ENCODE measurements at regions not wholly inside any gene's neighbourhood (a gene's known extent, or its start where the extent isn't known, plus 50 kb on each side); places are given as distances from the start of the nearest gene placed in this dataset.

GRCh38 chr9:99531313-99531712 is 290.4 kb upstream of the NR4A3 start:
- DNase-seq (ENCODE audit: low read depth): no peak

GRCh38 chr9:99533421-99533820 is 288.3 kb upstream of the NR4A3 start:
- no peak for DNase-seq (ENCODE audit: low read depth)

DNA sequence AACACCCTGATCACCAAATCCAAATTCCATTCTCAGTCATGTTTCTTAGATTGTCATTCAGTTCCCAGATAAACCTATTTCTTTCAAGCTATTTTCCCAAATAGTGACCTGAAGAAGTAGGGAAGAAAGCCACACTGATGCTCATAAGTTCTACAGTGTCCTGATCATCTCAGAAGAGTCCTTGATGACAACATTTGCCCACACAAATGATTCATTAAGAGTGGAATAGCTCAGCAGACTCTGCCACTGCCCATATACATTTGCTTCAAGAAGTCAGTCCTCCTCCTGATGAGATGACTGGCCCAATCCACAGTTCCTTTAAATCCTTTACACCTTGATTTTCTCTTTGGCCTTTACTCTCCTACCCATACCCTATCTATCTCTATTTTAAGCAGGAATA is 283.7 kb upstream of the NR4A3 start:
- no peak for DNase-seq (ENCODE audit: low read depth)

- DNase-seq (ENCODE audit: low read depth): no peak
Observed at GRCh38 chr9:99544526-99544925, 277.2 kb upstream of the NR4A3 start.

DNA sequence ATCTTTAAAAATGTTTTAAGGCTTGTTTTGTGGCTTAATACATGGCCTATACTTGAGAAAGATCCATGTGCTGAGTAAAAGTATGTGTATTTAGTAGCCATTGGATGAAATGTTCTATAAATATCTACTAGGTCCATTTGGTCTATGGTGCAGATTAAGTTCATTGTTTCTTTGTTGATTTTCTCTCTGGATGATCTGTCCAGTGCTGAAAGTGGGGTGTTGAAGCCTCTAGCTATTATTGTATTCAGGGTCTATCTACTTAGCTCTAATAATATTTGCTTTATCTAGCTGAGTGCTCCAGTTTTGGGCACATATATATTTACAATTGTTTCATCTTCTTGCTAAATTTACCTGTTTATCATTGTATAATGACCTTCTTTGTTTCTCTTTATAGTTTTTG is 272.2 kb upstream of the NR4A3 start:
- no peak for DNase-seq (ENCODE audit: low read depth)

DNA sequence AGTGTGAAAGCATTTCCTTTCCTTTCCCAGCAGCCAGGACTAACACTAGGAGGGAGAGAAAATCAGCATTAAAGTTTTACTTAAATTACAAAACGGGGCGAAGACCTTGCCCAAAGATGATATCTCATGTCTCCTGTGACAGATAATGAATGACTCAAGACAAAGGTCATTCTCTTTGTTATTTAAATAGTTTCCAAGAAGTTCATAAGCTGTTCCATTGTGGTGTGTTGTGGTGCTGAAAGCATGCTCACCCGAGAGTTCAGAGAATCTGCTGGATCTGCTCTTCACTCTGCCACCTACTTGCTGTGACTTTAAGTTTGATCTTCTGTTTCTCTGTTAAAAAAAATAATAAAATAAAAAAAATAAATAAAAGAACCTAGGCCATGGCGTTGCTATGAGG is 265.9 kb upstream of the NR4A3 start:
- DNase-seq (ENCODE audit: low read depth): peak; percentile 12

GRCh38 chr9:99556998-99557397 is 264.7 kb upstream of the NR4A3 start:
- DNase-seq (ENCODE audit: low read depth): no peak

- no peak for DNase-seq (ENCODE audit: low read depth)
Observed at GRCh38 chr9:99557816-99558215, 263.9 kb upstream of the NR4A3 start.

- DNase-seq (ENCODE audit: low read depth): no peak
Observed at GRCh38 chr9:99559776-99560175, 261.9 kb upstream of the NR4A3 start.

DNA sequence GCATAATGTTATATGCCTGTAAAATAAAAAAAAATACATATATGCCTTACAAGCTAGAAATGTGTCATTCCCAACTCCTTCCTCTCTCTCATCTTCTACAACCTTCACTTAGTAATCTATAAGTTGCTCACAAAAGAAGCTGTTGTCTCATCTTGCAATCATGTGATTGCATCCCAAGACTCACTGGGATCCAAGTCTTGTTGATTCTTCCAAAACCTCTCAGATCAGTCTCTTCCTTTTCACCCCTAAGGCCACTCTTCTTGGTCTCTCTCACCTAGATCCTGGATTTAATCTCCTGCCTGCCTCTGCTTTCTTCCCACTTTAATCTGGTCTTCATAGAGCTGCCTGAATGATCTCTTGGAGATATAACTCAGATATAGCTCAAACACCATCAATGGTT is 261.1 kb upstream of the NR4A3 start:
- no peak for DNase-seq (ENCODE audit: low read depth)

DNA sequence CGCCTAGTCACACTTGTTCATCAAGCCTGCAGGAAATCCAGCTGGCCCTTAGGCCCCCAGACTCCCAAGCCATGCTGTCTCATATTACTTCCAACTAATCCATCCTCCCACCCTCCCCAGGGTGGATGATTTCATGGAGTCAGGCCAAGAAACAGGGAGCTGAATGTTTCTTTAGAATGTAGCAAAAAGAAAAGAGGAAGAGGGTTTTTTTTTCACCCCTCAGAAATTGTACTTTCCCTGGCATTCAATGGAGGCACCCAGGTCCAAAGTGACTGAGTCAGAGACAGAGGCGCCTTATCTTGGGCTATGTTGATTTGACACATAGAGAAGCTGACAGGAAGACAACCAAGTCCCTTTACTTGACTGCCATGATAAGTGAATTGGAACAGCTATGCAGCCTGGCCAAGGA is 260.2 kb upstream of the NR4A3 start:
- DNase-seq (ENCODE audit: low read depth): no peak

DNA sequence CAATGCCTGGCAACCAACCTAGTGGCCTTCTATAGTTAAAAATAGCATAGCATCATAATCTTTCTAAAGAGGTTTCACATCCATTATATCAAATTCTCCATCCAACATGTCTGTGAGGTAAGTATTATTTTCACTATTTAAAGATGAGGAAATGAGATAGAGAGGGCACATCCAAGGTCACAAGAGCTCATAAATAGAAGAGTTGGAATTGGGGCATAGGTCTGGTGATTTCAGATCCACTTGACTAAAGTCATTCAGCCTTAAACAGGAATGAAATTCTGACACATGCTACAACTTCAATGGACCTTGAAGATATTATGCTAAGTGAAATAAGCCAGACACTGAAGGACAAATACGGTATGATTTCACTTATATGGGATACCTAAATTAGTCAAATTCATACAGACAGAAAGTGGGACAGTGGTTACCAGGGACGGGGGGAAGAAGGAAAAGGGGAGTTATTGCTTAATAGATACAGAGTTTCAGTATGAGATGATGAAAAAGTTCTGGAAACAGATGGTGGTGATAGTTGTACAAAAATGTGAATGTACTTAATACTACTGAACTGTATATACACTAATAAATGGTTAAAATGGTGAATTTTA is 259.6 kb upstream of the NR4A3 start:
- no peak for DNase-seq (ENCODE audit: low read depth)

DNA sequence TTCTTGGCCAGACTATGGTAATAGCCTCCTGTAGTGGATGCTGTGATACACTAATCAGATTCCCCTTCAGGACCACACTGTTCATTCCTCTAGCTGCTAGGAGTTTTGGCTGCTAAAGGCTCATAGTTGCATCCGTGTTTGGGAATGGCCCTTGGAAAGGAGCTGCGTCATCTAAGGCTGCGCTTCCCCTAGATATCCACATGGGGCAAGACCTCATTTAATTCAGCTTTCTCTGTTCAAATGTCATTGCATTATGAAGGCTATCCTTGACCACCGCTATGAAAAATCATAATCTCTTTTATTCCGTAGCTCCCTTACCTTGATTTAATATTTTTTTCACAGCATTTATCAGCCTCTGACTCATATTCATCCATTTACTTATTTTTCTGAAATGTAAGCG is 258.3 kb upstream of the NR4A3 start:
- DNase-seq (ENCODE audit: low read depth): no peak

- no peak for DNase-seq (ENCODE audit: low read depth)
Observed at GRCh38 chr9:99565203-99565602, 256.5 kb upstream of the NR4A3 start.

- no peak for DNase-seq (ENCODE audit: low read depth)
Observed at GRCh38 chr9:99567436-99567835, 254.2 kb upstream of the NR4A3 start.

- DNase-seq (ENCODE audit: low read depth): no peak
Observed at GRCh38 chr9:99569840-99570239, 251.8 kb upstream of the NR4A3 start.

DNA sequence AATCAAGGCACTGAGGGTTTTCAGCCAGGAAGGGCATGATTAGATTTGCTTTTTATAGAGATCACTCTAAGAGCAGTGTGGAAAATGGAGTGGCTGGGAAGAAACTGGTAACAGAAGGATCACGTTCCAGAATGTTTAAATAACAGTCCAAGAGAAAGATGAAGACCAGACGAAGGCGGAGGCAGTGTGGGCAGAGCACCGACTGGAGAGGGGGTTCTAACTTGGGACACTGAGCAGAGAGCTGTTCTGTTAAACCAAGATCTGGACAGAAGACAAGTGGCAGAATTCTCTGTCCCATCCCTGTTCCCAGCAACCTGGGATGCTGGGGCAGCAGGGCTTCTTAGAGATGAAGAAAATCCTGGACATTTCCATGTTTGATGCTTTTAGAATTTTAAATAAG is 249.1 kb upstream of the NR4A3 start:
- no peak for DNase-seq (ENCODE audit: low read depth)

- no peak for DNase-seq (ENCODE audit: low read depth)
Observed at GRCh38 chr9:99573085-99573484, 248.6 kb upstream of the NR4A3 start.

DNA sequence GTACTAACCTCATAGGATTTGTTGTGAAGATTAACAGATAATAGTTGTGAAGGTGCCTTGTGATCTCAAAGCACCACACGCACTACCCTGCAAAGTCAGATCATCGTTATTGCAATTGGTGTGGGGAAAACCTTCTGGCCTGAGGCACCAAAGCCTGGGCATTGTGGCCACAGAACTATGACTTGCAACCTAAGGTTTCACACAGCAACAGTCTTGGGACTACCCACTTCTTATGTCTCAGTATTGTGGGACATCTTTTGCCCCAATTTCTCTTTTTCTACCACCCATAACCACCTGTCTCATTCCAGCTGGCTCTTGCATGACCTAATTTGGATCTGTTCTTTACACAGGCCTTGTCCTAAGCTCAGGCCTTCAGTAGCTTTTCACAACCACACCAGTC is 247.8 kb upstream of the NR4A3 start:
- no peak for DNase-seq (ENCODE audit: low read depth)

GRCh38 chr9:99576002-99576401 is 245.7 kb upstream of the NR4A3 start:
- DNase-seq (ENCODE audit: low read depth): no peak

- DNase-seq (ENCODE audit: low read depth): no peak
Observed at GRCh38 chr9:99576876-99577275, 244.8 kb upstream of the NR4A3 start.

DNA sequence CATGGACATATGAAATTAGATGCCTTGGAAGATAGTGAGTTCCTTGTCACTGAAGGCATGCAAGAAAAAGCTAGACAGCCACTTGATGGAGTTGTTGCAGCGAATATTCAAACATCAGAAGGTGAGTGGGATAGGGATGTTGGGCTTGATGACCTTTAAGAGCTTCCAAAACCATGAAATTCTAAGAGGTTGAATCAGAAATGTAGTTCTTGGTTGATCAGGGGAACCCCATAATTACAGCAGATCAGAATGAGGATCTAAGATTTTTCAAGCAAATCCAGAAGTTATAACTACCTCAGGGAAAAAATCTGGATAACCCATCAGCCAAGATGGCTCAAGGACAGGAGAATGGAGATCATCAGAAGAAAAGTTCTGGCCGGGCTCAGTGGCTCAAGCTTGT is 244.3 kb upstream of the NR4A3 start:
- DNase-seq (ENCODE audit: low read depth): no peak

GRCh38 chr9:99578666-99579065 is 243.0 kb upstream of the NR4A3 start:
- DNase-seq (ENCODE audit: low read depth): no peak

GRCh38 chr9:99579964-99580363 is 241.7 kb upstream of the NR4A3 start:
- DNase-seq (ENCODE audit: low read depth): no peak

DNA sequence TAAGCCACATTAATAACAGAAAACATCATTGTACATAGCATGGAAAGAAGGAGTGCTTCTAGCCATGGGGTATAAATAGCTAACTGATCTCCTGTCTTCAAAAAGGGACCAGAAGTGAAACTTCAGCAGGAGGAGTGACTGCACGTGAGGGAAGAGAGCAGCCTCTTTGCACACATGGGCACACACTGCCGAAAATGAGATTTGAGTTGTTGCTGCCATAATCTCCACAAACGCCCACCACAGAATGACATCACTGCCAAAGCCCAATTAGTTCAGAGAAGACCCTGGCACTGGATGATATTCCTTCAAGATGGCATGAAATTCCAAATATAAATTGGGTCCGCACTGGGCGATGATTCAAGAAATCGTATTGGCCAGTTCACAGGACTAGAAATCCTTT is 238.9 kb upstream of the NR4A3 start:
- no peak for DNase-seq (ENCODE audit: low read depth)
